K562 (cell line): ENCODE measurements at regions not wholly inside any gene's neighbourhood (a gene's known extent, or its start where the extent isn't known, plus 50 kb on each side); places are given as distances from the start of the nearest gene placed in this dataset.

Source experiments
- ARID1B ChIP-seq: fragments of 450-650 bp; IDR thresholded peaks from 2 replicates; pipeline ENCODE4 v1.6.1; 2016; ENCODE audit warnings: antibody characterized with exemption, mild to moderate bottlenecking, inconsistent platforms
- DPF2 ChIP-seq: fragments of 450-650 bp; IDR thresholded peaks from 2 replicates; pipeline ENCODE4 v1.6.1; 2016
- EP300 ChIP-seq: IDR thresholded peaks from 2 replicates; pipeline ENCODE4 v1.6.1; 2012; ENCODE audit warnings: low read length, improper control_type of control experiment
- IFI16 ChIP-seq: fragments of 250-450 bp; sonication (Bioruptor Pico); IDR thresholded peaks from 2 replicates; pipeline ENCODE4 v2.1.2; 2022; ENCODE audit warnings: mild to moderate bottlenecking, inconsistent platforms
- KLF16 ChIP-seq: IDR thresholded peaks from 2 replicates; pipeline ENCODE4 v1.6.1; 2016; ENCODE audit warnings: antibody characterized with exemption
- NCOR1 ChIP-seq: fragments of 450-650 bp; IDR thresholded peaks from 2 replicates; pipeline ENCODE4 v1.6.1; 2016; ENCODE audit warnings: mild to moderate bottlenecking, moderate library complexity
- NELFE ChIP-seq: IDR thresholded peaks from 2 replicates; pipeline ENCODE4 v1.6.1; 2011; ENCODE audit warnings: mild to moderate bottlenecking; ENCODE audit not compliant: insufficient read depth, insufficient read length
- NFIC ChIP-seq: fragments of 450-650 bp; IDR thresholded peaks from 2 replicates; pipeline ENCODE4 v1.6.1; 2017; ENCODE audit warnings: mild to moderate bottlenecking, inconsistent platforms
- NUFIP1 ChIP-seq: fragments of 450-650 bp; IDR thresholded peaks from 2 replicates; pipeline ENCODE4 v1.6.1; 2018; ENCODE audit not compliant: partially characterized antibody
- RCOR1 ChIP-seq, 2 experiments: IDR thresholded peaks; 2 replicates each; pipeline ENCODE4 v1.6.1; 2012; ENCODE audit warnings: low read depth in 2 of 2, low read length in 2 of 2, borderline replicate concordance in 1 of 2, improper control_type of control experiment in 1 of 2
- SOX6 ChIP-seq: fragments of 450-650 bp; IDR thresholded peaks from 2 replicates; pipeline ENCODE4 v1.6.1; 2014; ENCODE audit warnings: mild to moderate bottlenecking
- SPI1 ChIP-seq: IDR thresholded peaks from 2 replicates; pipeline ENCODE4 v1.6.1; 2011; ENCODE audit warnings: low read depth, low read length, control low read depth, borderline replicate concordance
- SUPT5H ChIP-seq: fragments of 450-650 bp; IDR thresholded peaks from 2 replicates; pipeline ENCODE4 v1.6.1; 2016
- TAL1 ChIP-seq: fragments of 450-650 bp; IDR thresholded peaks from 2 replicates; pipeline ENCODE4 v1.6.1; 2016; ENCODE audit warnings: mild to moderate bottlenecking
- TRIM24 ChIP-seq, 2 experiments: fragments of 450-650 bp; IDR thresholded peaks; 2 replicates each; pipeline ENCODE4 v1.6.1; 2016
- ZC3H11A ChIP-seq: IDR thresholded peaks from 2 replicates; pipeline ENCODE4 v1.6.1; 2012; ENCODE audit warnings: low read depth, low read length, improper control_type of control experiment
- ZC3H4 ChIP-seq: sonication (generic); formaldehyde crosslinking; IDR thresholded peaks from 2 replicates; pipeline ENCODE4 v1.9.0; 2021; ENCODE audit warnings: missing genetic modification reagents, borderline replicate concordance
- ZNF140 ChIP-seq: fragments of 250-450 bp; sonication (Bioruptor Pico); IDR thresholded peaks from 2 replicates; pipeline ENCODE4 v1.8.0; 2021; ENCODE audit warnings: moderate library complexity, mild to moderate bottlenecking, inconsistent platforms
- ZNF217 ChIP-seq: sonication (generic); formaldehyde crosslinking; IDR thresholded peaks from 2 replicates; pipeline ENCODE4 v1.8.0; 2022; ENCODE audit warnings: mild to moderate bottlenecking, missing genetic modification reagents
- TF ChIP-seq, protein P1 (sequence below): sonication (generic); IDR thresholded peaks from 2 replicates; pipeline ENCODE4 v1.6.1; 2016
- TF ChIP-seq, protein P2 (sequence below): fragments of 450-650 bp; formaldehyde crosslinking; IDR thresholded peaks from 2 replicates; pipeline ENCODE4 v1.4.0; 2020; ENCODE audit warnings: mild to moderate bottlenecking
- TF ChIP-seq, protein P3 (sequence below), 2 experiments: fragments of 150-350 bp in 1 of 2; IDR thresholded peaks; 2 replicates each; pipeline ENCODE4 v1.6.1; 2012 to 2016; ENCODE audit warnings: low read depth in 2 of 2, low read length in 2 of 2, mild to moderate bottlenecking in 1 of 2, moderate library complexity in 1 of 2
- TF ChIP-seq, protein P4 (sequence below), 2 experiments: IDR thresholded peaks in 1 of 2; conservative IDR thresholded peaks in 1 of 2; 2 replicates each; pipeline ENCODE4 v1.6.1; 2016; ENCODE audit warnings: low read depth in 2 of 2, mild to moderate bottlenecking in 1 of 2, missing compliant biosample characterization in 1 of 2, missing genetic modification characterization in 1 of 2, moderate library complexity in 1 of 2

DNA sequence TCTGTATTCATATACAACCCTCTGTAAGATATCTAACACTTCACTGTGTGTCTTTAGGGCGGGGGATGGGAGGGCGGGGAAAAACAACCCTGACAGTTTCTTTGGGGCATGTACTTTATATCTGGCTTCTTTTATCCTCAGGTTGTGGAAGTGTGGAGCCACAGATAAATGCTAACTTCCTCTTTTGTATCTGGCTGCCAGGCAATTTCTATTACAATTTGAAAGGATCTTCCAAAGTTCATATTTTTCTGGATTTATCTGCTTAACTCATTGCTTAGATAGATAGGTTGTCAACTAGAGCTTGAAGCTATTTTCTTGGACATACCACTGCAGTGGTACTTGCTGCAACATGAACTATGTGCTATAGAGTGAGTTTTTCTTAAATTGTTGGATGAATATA is 393.0 kb downstream of the LMO7 start (continued):
- peak; percentile 76 for TF ChIP-seq DPF2
- peak; percentile 66 for TF ChIP-seq SPI1
- TF ChIP-seq ZNF140 (CRISPR knock-in tag), result no peak
- TF ChIP-seq, protein P1, sequence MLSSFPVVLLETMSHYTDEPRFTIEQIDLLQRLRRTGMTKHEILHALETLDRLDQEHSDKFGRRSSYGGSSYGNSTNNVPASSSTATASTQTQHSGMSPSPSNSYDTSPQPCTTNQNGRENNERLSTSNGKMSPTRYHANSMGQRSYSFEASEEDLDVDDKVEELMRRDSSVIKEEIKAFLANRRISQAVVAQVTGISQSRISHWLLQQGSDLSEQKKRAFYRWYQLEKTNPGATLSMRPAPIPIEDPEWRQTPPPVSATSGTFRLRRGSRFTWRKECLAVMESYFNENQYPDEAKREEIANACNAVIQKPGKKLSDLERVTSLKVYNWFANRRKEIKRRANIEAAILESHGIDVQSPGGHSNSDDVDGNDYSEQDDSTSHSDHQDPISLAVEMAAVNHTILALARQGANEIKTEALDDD, result 0 out of 2 replicates have a peak, but pooled peaks have one; percentile 16
- peak; percentile 65 for TF ChIP-seq TAL1
- TF ChIP-seq SOX6, result peak; percentile 71
- TF ChIP-seq, protein P2, sequence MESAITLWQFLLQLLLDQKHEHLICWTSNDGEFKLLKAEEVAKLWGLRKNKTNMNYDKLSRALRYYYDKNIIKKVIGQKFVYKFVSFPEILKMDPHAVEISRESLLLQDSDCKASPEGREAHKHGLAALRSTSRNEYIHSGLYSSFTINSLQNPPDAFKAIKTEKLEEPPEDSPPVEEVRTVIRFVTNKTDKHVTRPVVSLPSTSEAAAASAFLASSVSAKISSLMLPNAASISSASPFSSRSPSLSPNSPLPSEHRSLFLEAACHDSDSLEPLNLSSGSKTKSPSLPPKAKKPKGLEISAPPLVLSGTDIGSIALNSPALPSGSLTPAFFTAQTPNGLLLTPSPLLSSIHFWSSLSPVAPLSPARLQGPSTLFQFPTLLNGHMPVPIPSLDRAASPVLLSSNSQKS (CRISPR knock-in tag), result no peak
- no peak for TF ChIP-seq NELFE
- peak; percentile 73 for TF ChIP-seq NCOR1
- TF ChIP-seq, protein P3, sequence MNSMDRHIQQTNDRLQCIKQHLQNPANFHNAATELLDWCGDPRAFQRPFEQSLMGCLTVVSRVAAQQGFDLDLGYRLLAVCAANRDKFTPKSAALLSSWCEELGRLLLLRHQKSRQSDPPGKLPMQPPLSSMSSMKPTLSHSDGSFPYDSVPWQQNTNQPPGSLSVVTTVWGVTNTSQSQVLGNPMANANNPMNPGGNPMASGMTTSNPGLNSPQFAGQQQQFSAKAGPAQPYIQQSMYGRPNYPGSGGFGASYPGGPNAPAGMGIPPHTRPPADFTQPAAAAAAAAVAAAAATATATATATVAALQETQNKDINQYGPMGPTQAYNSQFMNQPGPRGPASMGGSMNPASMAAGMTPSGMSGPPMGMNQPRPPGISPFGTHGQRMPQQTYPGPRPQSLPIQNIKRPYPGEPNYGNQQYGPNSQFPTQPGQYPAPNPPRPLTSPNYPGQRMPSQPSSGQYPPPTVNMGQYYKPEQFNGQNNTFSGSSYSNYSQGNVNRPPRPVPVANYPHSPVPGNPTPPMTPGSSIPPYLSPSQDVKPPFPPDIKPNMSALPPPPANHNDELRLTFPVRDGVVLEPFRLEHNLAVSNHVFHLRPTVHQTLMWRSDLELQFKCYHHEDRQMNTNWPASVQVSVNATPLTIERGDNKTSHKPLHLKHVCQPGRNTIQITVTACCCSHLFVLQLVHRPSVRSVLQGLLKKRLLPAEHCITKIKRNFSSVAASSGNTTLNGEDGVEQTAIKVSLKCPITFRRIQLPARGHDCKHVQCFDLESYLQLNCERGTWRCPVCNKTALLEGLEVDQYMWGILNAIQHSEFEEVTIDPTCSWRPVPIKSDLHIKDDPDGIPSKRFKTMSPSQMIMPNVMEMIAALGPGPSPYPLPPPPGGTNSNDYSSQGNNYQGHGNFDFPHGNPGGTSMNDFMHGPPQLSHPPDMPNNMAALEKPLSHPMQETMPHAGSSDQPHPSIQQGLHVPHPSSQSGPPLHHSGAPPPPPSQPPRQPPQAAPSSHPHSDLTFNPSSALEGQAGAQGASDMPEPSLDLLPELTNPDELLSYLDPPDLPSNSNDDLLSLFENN (IDR thresholded peaks at IDR 0.05; ENCODE audit: low read depth in 2 of 2, low read length in 2 of 2), result 0 out of 4 replicates have a peak, but pooled peaks of 1 of the 2 experiments have one; percentile 10
- peak in 1 of 2 experiments; percentile 69; a peak in 1 of 4 replicates for TF ChIP-seq RCOR1 (IDR thresholded peaks at IDR 0.05; ENCODE audit: borderline replicate concordance in 1 of 2, low read depth in 2 of 2, low read length in 2 of 2)
- TF ChIP-seq ARID1B, result peak; percentile 86
- peak; percentile 87 for TF ChIP-seq EP300
- no peak for TF ChIP-seq ZC3H11A
- peak; percentile 34 to 68; a peak in 2 of 4 replicates for TF ChIP-seq TRIM24 (IDR thresholded peaks at IDR 0.05)
- no peak for TF ChIP-seq NUFIP1
- no peak for TF ChIP-seq ZNF217 (CRISPR knock-in tag)
- peak; percentile 38; the same call in 1 of the 2 replicates for TF ChIP-seq KLF16
- TF ChIP-seq ZC3H4 (CRISPR knock-in tag), result no peak
- peak; percentile 44 for TF ChIP-seq NFIC
- TF ChIP-seq, protein P4, sequence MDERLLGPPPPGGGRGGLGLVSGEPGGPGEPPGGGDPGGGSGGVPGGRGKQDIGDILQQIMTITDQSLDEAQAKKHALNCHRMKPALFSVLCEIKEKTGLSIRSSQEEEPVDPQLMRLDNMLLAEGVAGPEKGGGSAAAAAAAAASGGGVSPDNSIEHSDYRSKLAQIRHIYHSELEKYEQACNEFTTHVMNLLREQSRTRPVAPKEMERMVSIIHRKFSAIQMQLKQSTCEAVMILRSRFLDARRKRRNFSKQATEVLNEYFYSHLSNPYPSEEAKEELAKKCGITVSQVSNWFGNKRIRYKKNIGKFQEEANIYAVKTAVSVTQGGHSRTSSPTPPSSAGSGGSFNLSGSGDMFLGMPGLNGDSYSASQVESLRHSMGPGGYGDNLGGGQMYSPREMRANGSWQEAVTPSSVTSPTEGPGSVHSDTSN (CRISPR knock-in tag; IDR thresholded peaks at IDR 0.05; ENCODE audit: low read depth), result no peak
- TF ChIP-seq, protein P4 (tag; conservative IDR thresholded peaks at IDR 0.05; ENCODE audit: low read depth), result peak; percentile 64
- TF ChIP-seq IFI16 (CRISPR knock-in tag), result no peak
- no peak for TF ChIP-seq SUPT5H
